ENCODE measurements at regions not wholly inside any gene's neighbourhood (a gene's known extent, or its start where the extent isn't known, plus 50 kb on each side); places are given as distances from the start of the nearest gene placed in this dataset.

DNA sequence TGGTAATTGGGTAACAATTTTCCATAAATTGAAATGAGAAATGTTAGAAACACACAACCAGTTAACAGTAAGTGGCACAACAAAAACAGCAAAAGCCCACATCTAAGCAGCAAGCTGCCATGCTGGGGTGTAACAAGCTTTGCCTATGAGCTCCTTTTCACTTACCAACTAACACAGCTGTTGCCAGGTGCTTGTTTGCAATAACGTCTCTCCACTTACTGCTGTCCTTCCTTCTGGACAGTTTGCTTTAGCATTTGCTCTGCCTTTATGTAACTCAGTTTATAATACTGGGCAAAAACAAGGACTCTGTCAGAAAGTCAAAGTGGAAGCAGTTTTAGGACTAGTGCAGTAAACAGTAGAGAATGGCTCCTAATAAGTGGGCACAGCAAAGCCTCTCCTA is 740.9 kb downstream of the POM121L12 start:
- TF ChIP-seq, protein P1, sequence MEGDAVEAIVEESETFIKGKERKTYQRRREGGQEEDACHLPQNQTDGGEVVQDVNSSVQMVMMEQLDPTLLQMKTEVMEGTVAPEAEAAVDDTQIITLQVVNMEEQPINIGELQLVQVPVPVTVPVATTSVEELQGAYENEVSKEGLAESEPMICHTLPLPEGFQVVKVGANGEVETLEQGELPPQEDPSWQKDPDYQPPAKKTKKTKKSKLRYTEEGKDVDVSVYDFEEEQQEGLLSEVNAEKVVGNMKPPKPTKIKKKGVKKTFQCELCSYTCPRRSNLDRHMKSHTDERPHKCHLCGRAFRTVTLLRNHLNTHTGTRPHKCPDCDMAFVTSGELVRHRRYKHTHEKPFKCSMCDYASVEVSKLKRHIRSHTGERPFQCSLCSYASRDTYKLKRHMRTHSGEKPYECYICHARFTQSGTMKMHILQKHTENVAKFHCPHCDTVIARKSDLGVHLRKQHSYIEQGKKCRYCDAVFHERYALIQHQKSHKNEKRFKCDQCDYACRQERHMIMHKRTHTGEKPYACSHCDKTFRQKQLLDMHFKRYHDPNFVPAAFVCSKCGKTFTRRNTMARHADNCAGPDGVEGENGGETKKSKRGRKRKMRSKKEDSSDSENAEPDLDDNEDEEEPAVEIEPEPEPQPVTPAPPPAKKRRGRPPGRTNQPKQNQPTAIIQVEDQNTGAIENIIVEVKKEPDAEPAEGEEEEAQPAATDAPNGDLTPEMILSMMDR (conservative IDR thresholded peaks at IDR 0.05; ENCODE audit: low read depth, low read length): no peak
- TF ChIP-seq EZH2 (IDR thresholded peaks at IDR 0.05; ENCODE audit: low read length, unreplicated experiment) (no peak), EZH2phosphoT487 (IDR thresholded peaks at IDR 0.05; ENCODE audit: borderline replicate concordance, low read length) (no peak)
